Body of pancreas (tissue), 4 donors: ENCODE measurements at regions not wholly inside any gene's neighbourhood (a gene's known extent, or its start where the extent isn't known, plus 50 kb on each side); places are given as distances from the start of the nearest gene placed in this dataset.
"Not testable (repeated sequence)": the region's sequence is repeated elsewhere in the genome, so short reads cannot be mapped to it uniquely, and the experiment has no call there.

ENCODE experiments used
- CTCF ChIP-seq, 7 experiments: fragments of 450-650 bp in 4 of 7; fragments of 200-600 bp in 3 of 7; sonication (generic) in 3 of 7; IDR thresholded peaks; one replicate each; pipeline ENCODE4 v1.5.1; 2016 to 2019; ENCODE audit warnings: antibody characterized with exemption in 7 of 7
- POLR2A ChIP-seq, 3 donors: fragments of 450-650 bp; IDR thresholded peaks; one replicate each; pipeline ENCODE4 v1.6.1; 2016; ENCODE audit warnings: antibody characterized with exemption in 3 of 3, mild to moderate bottlenecking in 2 of 3

DNA sequence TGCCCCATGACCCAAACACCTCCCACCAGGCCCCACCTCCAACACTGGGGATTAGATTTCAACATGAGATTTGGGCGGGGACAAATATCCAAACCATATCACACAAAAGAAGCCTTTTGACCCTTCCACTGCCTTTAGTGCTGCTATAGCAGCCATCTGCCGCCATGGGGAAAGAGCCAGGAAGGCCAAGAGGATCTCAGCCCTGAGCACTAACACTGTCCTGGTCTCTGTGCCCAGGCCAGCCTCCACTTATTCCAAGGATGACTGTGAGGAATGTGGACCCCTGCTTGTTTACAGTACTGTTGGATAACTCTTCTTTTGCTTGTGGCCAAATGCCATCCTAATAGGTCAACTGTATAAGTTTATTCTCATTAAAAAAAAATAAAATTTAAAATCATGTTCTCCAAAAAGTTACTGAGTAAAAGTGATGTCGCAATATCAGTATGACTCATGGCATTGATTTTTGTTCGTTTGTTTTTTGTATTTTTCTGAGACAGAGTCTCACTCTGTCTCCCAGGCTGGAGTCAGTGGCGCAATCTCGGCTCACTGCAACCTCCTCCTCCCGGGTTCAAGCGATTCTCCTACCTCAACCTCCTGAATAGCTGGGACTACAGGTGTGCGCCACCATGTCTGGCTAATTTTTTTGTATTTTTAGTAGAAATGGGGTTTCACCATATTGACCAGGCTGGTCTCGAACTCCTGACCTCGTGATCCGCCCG, 166.4 kb downstream of the NDUFA12 start:
- not testable (repeated sequence) for TF ChIP-seq CTCF, POLR2A (IDR thresholded peaks at IDR 0.05)
